H9 (cell line): ENCODE measurements at regions not wholly inside any gene's neighbourhood (a gene's known extent, or its start where the extent isn't known, plus 50 kb on each side); places are given as distances from the start of the nearest gene placed in this dataset.

Experiments
- DNase-seq: peaks from one replicate; pipeline ENCODE4 v3.0.0-alpha.2; 2017
- H2AFZ ChIP-seq: one replicate; pipeline ENCODE4 v1.6.1; 2013; ENCODE audit warnings: mild to moderate bottlenecking, low read length, control low read depth, moderate library complexity
- H2AK5ac ChIP-seq: 2 replicates; pipeline ENCODE4 v1.6.1; 2013; ENCODE audit warnings: low read length, control low read depth, mixed read lengths; ENCODE audit not compliant: insufficient read length
- H2BK120ac ChIP-seq: one replicate; pipeline ENCODE4 v1.6.1; 2013; ENCODE audit warnings: low read depth, mild to moderate bottlenecking, low read length, control low read depth, inconsistent platforms; ENCODE audit not compliant: poor library complexity, severe bottlenecking
- H2BK12ac ChIP-seq: 2 replicates; pipeline ENCODE4 v1.6.1; 2013; ENCODE audit warnings: low read length, control low read depth, mixed read lengths, low read depth; ENCODE audit not compliant: insufficient read length
- H2BK15ac ChIP-seq: 2 replicates; pipeline ENCODE4 v1.6.1; 2013; ENCODE audit warnings: low read depth, low read length, control low read depth
- H2BK20ac ChIP-seq: one replicate; pipeline ENCODE4 v1.6.1; 2013; ENCODE audit warnings: low read depth, mild to moderate bottlenecking, low read length, control low read depth, inconsistent platforms; ENCODE audit not compliant: poor library complexity, severe bottlenecking
- H2BK5ac ChIP-seq: 2 replicates; pipeline ENCODE4 v1.6.1; 2013; ENCODE audit warnings: low read length, control low read depth, mixed read lengths; ENCODE audit not compliant: insufficient read length
- H3K14ac ChIP-seq: 2 replicates; pipeline ENCODE4 v1.6.1; 2013; ENCODE audit warnings: low read length, control low read depth; ENCODE audit not compliant: insufficient read depth
- H3K18ac ChIP-seq: 2 replicates; pipeline ENCODE4 v1.6.1; 2013; ENCODE audit warnings: low read depth, mild to moderate bottlenecking, mixed read lengths, low read length, control low read depth; ENCODE audit not compliant: insufficient read length
- H3K23ac ChIP-seq: 2 replicates; pipeline ENCODE4 v1.6.1; 2013; ENCODE audit warnings: low read length, control low read depth, mixed read lengths, low read depth; ENCODE audit not compliant: insufficient read length
- H3K23me2 ChIP-seq: 2 replicates; pipeline ENCODE4 v1.6.1; 2013; ENCODE audit warnings: low read depth, mild to moderate bottlenecking, mixed read lengths, low read length, control low read depth; ENCODE audit not compliant: insufficient read length, poor library complexity, severe bottlenecking
- H3K27ac ChIP-seq: 2 replicates; pipeline ENCODE4 v1.5.1; 2013; ENCODE audit warnings: low read length, control low read depth, mixed read lengths, low read depth; ENCODE audit not compliant: insufficient read length
- H3K27me3 ChIP-seq: 2 replicates; pipeline ENCODE4 v1.6.1; 2013; ENCODE audit warnings: low read length, control low read depth, inconsistent platforms; ENCODE audit not compliant: insufficient read depth
- H3K4ac ChIP-seq: 2 replicates; pipeline ENCODE4 v1.6.1; 2013; ENCODE audit warnings: low read depth, mild to moderate bottlenecking, control low read depth, inconsistent platforms, low read length, moderate library complexity
- H3K4me1 ChIP-seq: 2 replicates; pipeline ENCODE4 v1.6.1; 2013; ENCODE audit warnings: low read length, control low read depth, inconsistent platforms; ENCODE audit not compliant: insufficient read depth
- H3K4me2 ChIP-seq: 2 replicates; pipeline ENCODE4 v1.6.1; 2013; ENCODE audit warnings: low read length, control low read depth, mixed read lengths; ENCODE audit not compliant: insufficient read length, insufficient read depth
- H3K56ac ChIP-seq: 2 replicates; pipeline ENCODE4 v1.6.1; 2013; ENCODE audit warnings: low read depth, mild to moderate bottlenecking, mixed read lengths, low read length, control low read depth; ENCODE audit not compliant: insufficient read length
- H3K79me1 ChIP-seq: 2 replicates; pipeline ENCODE4 v1.6.1; 2013; ENCODE audit warnings: low read depth, mild to moderate bottlenecking, moderate library complexity, low read length, control low read depth, inconsistent platforms; ENCODE audit not compliant: insufficient read depth, poor library complexity, severe bottlenecking
- H3K79me2 ChIP-seq: 2 replicates; pipeline ENCODE4 v1.6.1; 2013; ENCODE audit warnings: low read length, control low read depth, inconsistent platforms; ENCODE audit not compliant: insufficient read depth
- H3K9ac ChIP-seq: 2 replicates; pipeline ENCODE4 v1.6.1; 2013; ENCODE audit warnings: low read length, control low read depth, mixed read lengths; ENCODE audit not compliant: insufficient read length; ENCODE audit errors: extremely low read depth
- H3K9me3 ChIP-seq: one replicate; pipeline ENCODE4 v1.6.1; 2013; ENCODE audit warnings: low read depth, low read length, inconsistent platforms; ENCODE audit not compliant: control insufficient read depth
- H3T11ph ChIP-seq: one replicate; pipeline ENCODE4 v1.6.1; 2013; ENCODE audit warnings: mild to moderate bottlenecking, low read length, control low read depth, inconsistent platforms
- H4K20me1 ChIP-seq: one replicate; pipeline ENCODE4 v1.6.1; 2013; ENCODE audit not compliant: control insufficient read depth, insufficient read length, insufficient read depth
- H4K5ac ChIP-seq: 2 replicates; pipeline ENCODE4 v1.6.1; 2013; ENCODE audit warnings: low read depth, mild to moderate bottlenecking, mixed read lengths, low read length, control low read depth; ENCODE audit not compliant: insufficient read length
- H4K8ac ChIP-seq: replicated peaks from 2 replicates; pipeline ENCODE4 v1.6.1; 2013; ENCODE audit warnings: low read length, control low read depth, mixed read lengths, low read depth; ENCODE audit not compliant: insufficient read length
- H4K91ac ChIP-seq: 2 replicates; pipeline ENCODE4 v1.6.1; 2013; ENCODE audit warnings: low read depth, mild to moderate bottlenecking, moderate library complexity, mixed read lengths, low read length, control low read depth; ENCODE audit not compliant: insufficient read length
- H3K27ac Mint-ChIP-seq, 3 experiments: 2 replicates in 2 of 3; 3 replicates in 1 of 3; pipeline ENCODE4 v1.8.0; 2020 to 2021; ENCODE audit warnings: mixed read lengths in 3 of 3, mild to moderate bottlenecking in 1 of 3, moderate library complexity in 1 of 3
- H3K27me3 Mint-ChIP-seq: 2 replicates; pipeline ENCODE4 v1.8.0; 2021; ENCODE audit warnings: low read depth, mild to moderate bottlenecking, moderate library complexity, mixed read lengths
- H3K36me3 Mint-ChIP-seq, 3 experiments: 2 replicates in 2 of 3; 3 replicates in 1 of 3; pipeline ENCODE4 v1.8.0; 2020 to 2021; ENCODE audit warnings: low read depth in 3 of 3, mixed read lengths in 3 of 3; ENCODE audit not compliant: insufficient read depth in 1 of 3
- H3K4me1 Mint-ChIP-seq, 2 experiments: 2 replicates each; pipeline ENCODE4 v1.8.0; 2020; ENCODE audit warnings: mixed read lengths in 2 of 2
- H3K4me3 Mint-ChIP-seq, 2 experiments: 2 replicates in 1 of 2; 3 replicates in 1 of 2; pipeline ENCODE4 v1.8.0; 2020 to 2021; ENCODE audit warnings: mild to moderate bottlenecking in 2 of 2, mixed read lengths in 2 of 2, moderate library complexity in 1 of 2
- H3K9me3 Mint-ChIP-seq, 2 experiments: 2 replicates in 1 of 2; 3 replicates in 1 of 2; pipeline ENCODE4 v1.8.0; 2020; ENCODE audit warnings: mild to moderate bottlenecking in 2 of 2, mixed read lengths in 2 of 2, moderate library complexity in 1 of 2
- CTCF ChIP-seq: fragments of 200-600 bp; sonication (generic); conservative IDR thresholded peaks from 3 replicates; pipeline ENCODE4 v1.8.0; 2021; ENCODE audit warnings: antibody characterized with exemption, mild to moderate bottlenecking
- WGBS: extraction: QIAGEN DNeasy Blood & Tissue Kit; methylation state at CpG from one replicate; pipeline ENCODE4 v1.1.7; 2013; ENCODE audit warnings: missing lambda C conversion rate, low lambda C conversion rate, mixed read lengths; ENCODE audit not compliant: insufficient read length; ENCODE audit errors: extremely low coverage; 5-methylcytosine and 5-hydroxymethylcytosine counted together

- Histone ChIP-seq H2BK12ac (no peak overlapping the region), H2BK20ac (no peak overlapping the region), H4K91ac (no peak overlapping the region), H4K8ac (no peak overlapping the region), H3K4me2 (no peak overlapping the region), H2BK120ac (no peak overlapping the region), H3K56ac (no peak overlapping the region), H3K27me3 (no peaks in the 10 kb centered on the region), H3K9ac (no peak overlapping the region), H3K4me1 (peaks cover 4% of the 10 kb centered on the region; the same call in 1 of the 2 replicates), H2AFZ (no peak overlapping the region), H3K14ac (no peak overlapping the region), H3K79me1 (no peaks in the 10 kb centered on the region), H2AK5ac (no peak overlapping the region), H4K5ac (no peak overlapping the region), H3K23me2 (no peaks in the 10 kb centered on the region), H3K18ac (no peak overlapping the region), H4K20me1 (no peaks in the 10 kb centered on the region), H3K9me3 (no peaks in the 10 kb centered on the region), H3K27ac (no peak overlapping the region), H3T11ph (no peak overlapping the region), H3K23ac (no peak overlapping the region), H2BK5ac (no peak overlapping the region), H3K4ac (no peak overlapping the region), H2BK15ac (no peak overlapping the region), H3K79me2 (no peaks in the 10 kb centered on the region)
- no CpG with 5 or more reads among the region's 6 CpGs for WGBS
- H3K4me1 Mint-ChIP-seq = peaks cover 5 to 9% of the 10 kb centered on the region in 2 experiments
- no peak for DNase-seq
- H3K36me3 Mint-ChIP-seq = peaks cover 0 to 2% (median 0%) of the 10 kb centered on the region in 3 experiments; a peak in 1 of 7 replicates
- peaks cover 3 to 9% of the 10 kb centered on the region in 2 experiments; a peak in 3 of 5 replicates for H3K9me3 Mint-ChIP-seq
- H3K27me3 Mint-ChIP-seq = no peaks in the 10 kb centered on the region
- no peak for TF ChIP-seq CTCF
- H3K27ac Mint-ChIP-seq = no peak overlapping the region
- H3K4me3 Mint-ChIP-seq = no peak overlapping the region
Observed at GRCh38 chr4:180852738-180853137, 1390.5 kb upstream of the TENM3 start.
